MM.1S (cell line): ENCODE measurements at regions not wholly inside any gene's neighbourhood (a gene's known extent, or its start where the extent isn't known, plus 50 kb on each side); places are given as distances from the start of the nearest gene placed in this dataset.
A peak's percentile ranks its signal among the peaks of the same experiment; 100 is the strongest.

Experiments used
- DNase-seq: peaks from one replicate; pipeline ENCODE4 v3.0.0-alpha.2; 2015
- H2AFZ ChIP-seq: fragments of 300-600 bp; sonication (generic); 2 replicates; pipeline ENCODE4 v1.6.0; 2016; ENCODE audit warnings: antibody characterized with exemption, low read length
- H3F3A ChIP-seq: fragments of 300-600 bp; sonication (generic); 2 replicates; pipeline ENCODE4 v1.6.1; 2016; ENCODE audit warnings: mild to moderate bottlenecking, antibody characterized with exemption, low read length, moderate library complexity, mixed read lengths; ENCODE audit not compliant: insufficient read depth
- H3K27ac ChIP-seq: fragments of 300-600 bp; sonication (generic); 2 replicates; pipeline ENCODE4 v1.5.1; 2016; ENCODE audit warnings: mild to moderate bottlenecking, low read length
- H3K27me3 ChIP-seq: fragments of 300-600 bp; sonication (generic); replicated peaks from 2 replicates; pipeline ENCODE4 v1.6.0; 2016; ENCODE audit warnings: low read length; ENCODE audit not compliant: insufficient read depth
- H3K36me3 ChIP-seq: fragments of 300-600 bp; sonication (generic); replicated peaks from 2 replicates; pipeline ENCODE4 v1.6.1; 2016; ENCODE audit warnings: mild to moderate bottlenecking, low read length, mixed read lengths; ENCODE audit not compliant: insufficient read depth
- H3K4me1 ChIP-seq: fragments of 300-600 bp; sonication (generic); 2 replicates; pipeline ENCODE4 v1.6.1; 2016; ENCODE audit warnings: low read length, mixed read lengths
- H3K4me2 ChIP-seq: fragments of 300-600 bp; sonication (generic); 2 replicates; pipeline ENCODE4 v1.6.0; 2016; ENCODE audit warnings: low read depth, low read length
- H3K4me3 ChIP-seq: fragments of 300-600 bp; sonication (generic); 2 replicates; pipeline ENCODE4 v1.5.1; 2016; ENCODE audit warnings: low read length, mixed read lengths
- H3K79me2 ChIP-seq: fragments of 300-600 bp; sonication (generic); 2 replicates; pipeline ENCODE4 v1.6.1; 2016; ENCODE audit warnings: mixed run types, low read length, mixed read lengths
- H3K9ac ChIP-seq: fragments of 300-600 bp; sonication (generic); 2 replicates; pipeline ENCODE4 v1.6.1; 2016; ENCODE audit warnings: low read length, mixed read lengths
- H3K9me2 ChIP-seq: fragments of 300-600 bp; sonication (generic); replicated peaks from 2 replicates; pipeline ENCODE4 v1.6.1; 2016; ENCODE audit warnings: mild to moderate bottlenecking, low read length, mixed read lengths; ENCODE audit not compliant: insufficient read depth
- H3K9me3 ChIP-seq: fragments of 300-600 bp; sonication (generic); replicated peaks from 2 replicates; pipeline ENCODE4 v1.6.1; 2016; ENCODE audit warnings: mild to moderate bottlenecking, low read length, mixed read lengths; ENCODE audit not compliant: insufficient read depth
- H4K20me1 ChIP-seq: fragments of 300-600 bp; sonication (generic); 2 replicates; pipeline ENCODE4 v1.6.1; 2016; ENCODE audit warnings: mild to moderate bottlenecking, low read length, moderate library complexity, mixed read lengths; ENCODE audit not compliant: insufficient read depth
- CTCF ChIP-seq: fragments of 300-600 bp; sonication (generic); IDR thresholded peaks from 2 replicates; pipeline ENCODE4 v1.5.1; 2016; ENCODE audit warnings: antibody characterized with exemption, low read length, mixed read lengths
- EZH2 ChIP-seq: fragments of 300-600 bp; sonication (generic); optimal IDR thresholded peaks from 2 replicates; pipeline ENCODE3; 2017; ENCODE audit warnings: low read depth, mild to moderate bottlenecking, antibody characterized with exemption, low read length, mixed read lengths
- EZH2phosphoT487 ChIP-seq: fragments of 300-600 bp; sonication (generic); IDR thresholded peaks from 2 replicates; pipeline ENCODE4 v1.6.1; 2018; ENCODE audit warnings: antibody characterized with exemption, low read length

GRCh38 chr7:118305671-118306070 is 81.2 kb downstream of the ANKRD7 start:
- DNase-seq: no peak
- no peaks in the 10 kb centered on the region for H3F3A ChIP-seq
- H3K9me2 ChIP-seq: no peaks in the 10 kb centered on the region
- H3K27ac ChIP-seq: no peak overlapping the region
- no peak for TF ChIP-seq CTCF
- no peak for TF ChIP-seq EZH2
- no peak for TF ChIP-seq EZH2phosphoT487
- no peaks in the 10 kb centered on the region for H3K9me3 ChIP-seq
- no peak overlapping the region for H3K4me3 ChIP-seq
- no peak overlapping the region for H3K4me2 ChIP-seq
- no peaks in the 10 kb centered on the region for H3K79me2 ChIP-seq
- H4K20me1 ChIP-seq: no peaks in the 10 kb centered on the region
- no peak overlapping the region for H2AFZ ChIP-seq
- no peaks in the 10 kb centered on the region for H3K27me3 ChIP-seq
- H3K4me1 ChIP-seq: peaks cover 3% of the 10 kb centered on the region; the same call in 1 of the 2 replicates
- no peak overlapping the region for H3K9ac ChIP-seq
- no peaks in the 10 kb centered on the region for H3K36me3 ChIP-seq

GRCh38 chr7:118306771-118307170 is 82.3 kb downstream of the ANKRD7 start:
- Histone ChIP-seq H3K79me2 (no peaks in the 10 kb centered on the region), H3K27ac (no peak overlapping the region), H3F3A (peaks cover 7% of the 10 kb centered on the region), H3K9ac (no peak overlapping the region), H3K9me2 (no peaks in the 10 kb centered on the region), H2AFZ (no peak overlapping the region), H3K9me3 (no peaks in the 10 kb centered on the region), H3K36me3 (no peaks in the 10 kb centered on the region), H3K27me3 (no peaks in the 10 kb centered on the region), H3K4me2 (no peak overlapping the region), H4K20me1 (no peaks in the 10 kb centered on the region), H3K4me3 (no peak overlapping the region), H3K4me1 (peaks cover 14% of the 10 kb centered on the region)
- no peak for DNase-seq
- TF ChIP-seq EZH2: no peak
- TF ChIP-seq EZH2phosphoT487: no peak
- no peak for TF ChIP-seq CTCF

GRCh38 chr7:118311121-118311836 is 86.8 kb downstream of the ANKRD7 start:
- Histone ChIP-seq H4K20me1 (no peaks in the 10 kb centered on the region), H3K27ac (peak overlapping the region; percentile 23; the same call in 1 of the 2 replicates), H3K4me3 (no peak overlapping the region), H3K9me3 (no peaks in the 10 kb centered on the region), H3K36me3 (no peaks in the 10 kb centered on the region), H3K9ac (no peak overlapping the region), H3K4me1 (peaks cover 25% of the 10 kb centered on the region), H2AFZ (no peak overlapping the region), H3K4me2 (peak overlapping the region; percentile 17), H3F3A (peaks cover 10% of the 10 kb centered on the region), H3K79me2 (no peaks in the 10 kb centered on the region), H3K27me3 (no peaks in the 10 kb centered on the region), H3K9me2 (no peaks in the 10 kb centered on the region)
- DNase-seq: peak; percentile 42
- TF ChIP-seq EZH2 (no peak), EZH2phosphoT487 (no peak), CTCF (no peak)
